22Rv1 (cell line): ENCODE measurements at regions not wholly inside any gene's neighbourhood (a gene's known extent, or its start where the extent isn't known, plus 50 kb on each side); places are given as distances from the start of the nearest gene placed in this dataset.

Experiments
- ZFX ChIP-seq: fragments of 450-650 bp; IDR thresholded peaks from 2 replicates; pipeline ENCODE4 v1.6.1; 2017; ENCODE audit warnings: antibody characterized with exemption, borderline replicate concordance
- TF ChIP-seq, protein P1 (sequence below): fragments of 450-650 bp; IDR thresholded peaks from 2 replicates; pipeline ENCODE4 v1.5.1; 2017; ENCODE audit warnings: mild to moderate bottlenecking

DNA sequence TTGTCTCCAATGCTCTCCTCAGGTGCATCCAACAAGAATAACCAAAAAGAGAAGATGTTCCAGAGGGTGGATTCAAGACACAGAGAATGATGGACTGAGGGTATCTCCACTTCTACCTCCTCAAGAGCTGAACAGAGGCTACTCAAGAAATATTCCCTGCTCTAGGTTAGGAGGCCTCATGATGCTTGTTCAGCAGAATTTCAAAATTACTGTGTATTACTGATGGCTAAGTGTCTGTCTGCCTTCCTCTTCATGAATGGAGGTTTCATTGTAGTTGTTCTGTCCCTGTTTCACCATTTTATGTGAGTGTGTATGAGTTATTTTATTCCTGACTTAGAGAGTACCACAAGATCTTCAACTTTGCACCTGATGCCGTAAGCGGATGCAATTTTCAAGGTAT is 76.8 kb downstream of the JRKL start:
- TF ChIP-seq, protein P1, sequence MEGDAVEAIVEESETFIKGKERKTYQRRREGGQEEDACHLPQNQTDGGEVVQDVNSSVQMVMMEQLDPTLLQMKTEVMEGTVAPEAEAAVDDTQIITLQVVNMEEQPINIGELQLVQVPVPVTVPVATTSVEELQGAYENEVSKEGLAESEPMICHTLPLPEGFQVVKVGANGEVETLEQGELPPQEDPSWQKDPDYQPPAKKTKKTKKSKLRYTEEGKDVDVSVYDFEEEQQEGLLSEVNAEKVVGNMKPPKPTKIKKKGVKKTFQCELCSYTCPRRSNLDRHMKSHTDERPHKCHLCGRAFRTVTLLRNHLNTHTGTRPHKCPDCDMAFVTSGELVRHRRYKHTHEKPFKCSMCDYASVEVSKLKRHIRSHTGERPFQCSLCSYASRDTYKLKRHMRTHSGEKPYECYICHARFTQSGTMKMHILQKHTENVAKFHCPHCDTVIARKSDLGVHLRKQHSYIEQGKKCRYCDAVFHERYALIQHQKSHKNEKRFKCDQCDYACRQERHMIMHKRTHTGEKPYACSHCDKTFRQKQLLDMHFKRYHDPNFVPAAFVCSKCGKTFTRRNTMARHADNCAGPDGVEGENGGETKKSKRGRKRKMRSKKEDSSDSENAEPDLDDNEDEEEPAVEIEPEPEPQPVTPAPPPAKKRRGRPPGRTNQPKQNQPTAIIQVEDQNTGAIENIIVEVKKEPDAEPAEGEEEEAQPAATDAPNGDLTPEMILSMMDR: no peak
- no peak for TF ChIP-seq ZFX
